PFSK-1 (cell line): ENCODE measurements at regions not wholly inside any gene's neighbourhood (a gene's known extent, or its start where the extent isn't known, plus 50 kb on each side); places are given as distances from the start of the nearest gene placed in this dataset.

ENCODE experiments used
- FOXP2 ChIP-seq: optimal IDR thresholded peaks from 2 replicates; pipeline ENCODE3; 2011; ENCODE audit warnings: borderline replicate concordance, control low read depth, inconsistent platforms; ENCODE audit not compliant: insufficient read depth; ENCODE audit errors: extremely low read length, extremely low read depth
- POLR2AphosphoS5 ChIP-seq: IDR thresholded peaks from 2 replicates; pipeline ENCODE4 v1.6.1; 2012; ENCODE audit warnings: low read depth, mild to moderate bottlenecking, control low read depth, low read length, moderate library complexity
- REST ChIP-seq, 2 experiments: IDR thresholded peaks; 2 replicates each; pipeline versions ENCODE4 v1.6.1 to v1.8.0; 2011 to 2012; ENCODE audit warnings: low read depth in 2 of 2, low read length in 2 of 2, control low read depth in 1 of 2, inconsistent platforms in 1 of 2, mild to moderate bottlenecking in 1 of 2, moderate library complexity in 1 of 2; ENCODE audit not compliant: insufficient read depth in 1 of 2
- TAF1 ChIP-seq: IDR thresholded peaks from 2 replicates; pipeline ENCODE4 v1.6.1; 2012; ENCODE audit warnings: low read length, control low read depth, borderline replicate concordance; ENCODE audit not compliant: insufficient read depth

DNA sequence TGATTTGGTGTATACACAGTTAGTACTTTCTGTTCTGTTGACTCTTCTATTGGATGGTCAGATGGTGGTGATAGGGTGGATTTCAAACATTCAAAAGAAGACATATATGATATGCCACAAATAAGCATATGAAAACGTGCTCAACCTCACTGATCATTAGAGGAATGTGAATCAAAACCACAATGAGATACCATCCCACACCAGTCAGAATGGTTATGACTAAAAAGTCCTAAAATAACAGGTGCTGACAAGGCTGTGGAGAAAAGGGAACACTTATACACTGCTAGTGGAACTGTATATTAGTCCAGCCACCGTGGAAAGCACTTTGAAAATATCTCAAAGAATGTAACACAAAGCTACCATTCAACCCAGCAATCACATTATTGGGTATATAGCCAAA, 425.5 kb downstream of the C12orf50 start:
- TF ChIP-seq POLR2AphosphoS5: no peak
- TF ChIP-seq REST (IDR thresholded peaks at IDR 0.05; ENCODE audit: insufficient read depth in 1 of 2, low read depth in 2 of 2, low read length in 2 of 2): no peak
- no peak for TF ChIP-seq FOXP2
- TF ChIP-seq TAF1: no peak
